H1 (cell line): ENCODE measurements at regions not wholly inside any gene's neighbourhood (a gene's known extent, or its start where the extent isn't known, plus 50 kb on each side); places are given as distances from the start of the nearest gene placed in this dataset.

Experiments
- CTCF ChIA-PET: fragments of 300-600 bp; sonication (Branson Sonifier 250); formaldehyde crosslinking; loops from one replicate; lab custom pipeline; 2021; ENCODE audit not compliant: partially characterized antibody; lab: Charles Lee
- POLR2A ChIA-PET: fragments of 300-600 bp; sonication (Branson Sonifier 250); formaldehyde crosslinking; loops from one replicate; lab custom pipeline; 2021; ENCODE audit warnings: inconsistent platforms; ENCODE audit not compliant: partially characterized antibody; lab: Charles Lee
- DNase-seq, 2 experiments: peaks; one replicate each; pipeline versions ENCODE4 v3.0.0 to v3.0.0-alpha.2; 2010 to 2022; ENCODE audit warnings: low spot score in 2 of 2, low read depth in 1 of 2, mixed read lengths in 1 of 2
- FAIRE-seq: peaks from 2 replicates; lab custom pipeline; 2011; peaks lifted over from hg19 to GRCh38; lab: Jason Lieb, UNC
- H2AFZ ChIP-seq: 2 replicates; pipeline ENCODE4 v1.8.1; 2012; ENCODE audit warnings: low read length, inconsistent platforms
- H2AK5ac ChIP-seq: 2 replicates; pipeline ENCODE4 v1.6.1; 2013; ENCODE audit warnings: low read depth, low read length
- H2BK120ac ChIP-seq: replicated peaks from 2 replicates; pipeline ENCODE3; 2013; ENCODE audit warnings: low read depth, low read length, inconsistent platforms
- H2BK12ac ChIP-seq: 2 replicates; pipeline ENCODE4 v1.6.1; 2013; ENCODE audit warnings: low read depth, low read length
- H2BK15ac ChIP-seq: 2 replicates; pipeline ENCODE4 v1.6.1; 2013; ENCODE audit warnings: low read length
- H2BK20ac ChIP-seq: 2 replicates; pipeline ENCODE4 v1.6.1; 2013; ENCODE audit warnings: low read length
- H2BK5ac ChIP-seq: 2 replicates; pipeline ENCODE4 v1.6.1; 2013; ENCODE audit warnings: low read depth, low read length
- H3K14ac ChIP-seq: 2 replicates; pipeline ENCODE4 v1.6.1; 2013; ENCODE audit warnings: inconsistent platforms; ENCODE audit not compliant: insufficient read length
- H3K18ac ChIP-seq: 2 replicates; pipeline ENCODE4 v1.6.1; 2013; ENCODE audit warnings: low read length; ENCODE audit errors: extremely low read depth
- H3K23ac ChIP-seq: 2 replicates; pipeline ENCODE4 v1.6.1; 2013; ENCODE audit warnings: inconsistent platforms; ENCODE audit not compliant: insufficient read length
- H3K23me2 ChIP-seq: 2 replicates; pipeline ENCODE4 v1.6.1; 2013; ENCODE audit warnings: low read depth, low read length
- H3K27ac ChIP-seq: 2 replicates; pipeline ENCODE4 v1.6.1; 2011; ENCODE audit warnings: low read depth, low read length, inconsistent platforms
- H3K27me3 ChIP-seq, 4 experiments: replicated peaks in 1 of 4; 1 replicate in 1 of 4; 2 replicates in 3 of 4; pipeline versions ENCODE4 v1.6.1 to v1.8.1; 2011 to 2013; ENCODE audit warnings: low read length in 3 of 4, mild to moderate bottlenecking in 3 of 4, inconsistent platforms in 2 of 4, mixed read lengths in 2 of 4, moderate library complexity in 1 of 4; ENCODE audit not compliant: control insufficient read depth in 3 of 4, insufficient read depth in 3 of 4; ENCODE audit errors: extremely low read depth in 1 of 4
- H3K36me3 ChIP-seq, 4 experiments: 2 replicates each; pipeline versions ENCODE4 v1.6.1 to v1.8.1; 2011 to 2013; ENCODE audit warnings: mild to moderate bottlenecking in 4 of 4, low read length in 3 of 4, moderate library complexity in 2 of 4, control low read depth in 1 of 4, inconsistent platforms in 1 of 4; ENCODE audit not compliant: insufficient read depth in 4 of 4, control insufficient read depth in 2 of 4
- H3K4ac ChIP-seq: replicated peaks from 2 replicates; pipeline ENCODE3; 2013; ENCODE audit warnings: low read length, low read depth, mixed read lengths, inconsistent platforms; ENCODE audit not compliant: insufficient read length
- H3K4me1 ChIP-seq, 4 experiments: replicated peaks in 1 of 4; 1 replicate in 1 of 4; 2 replicates in 3 of 4; pipeline versions ENCODE4 v1.6.1 to v1.8.1; 2011 to 2013; ENCODE audit warnings: low read length in 3 of 4, inconsistent platforms in 2 of 4, mixed read lengths in 1 of 4; ENCODE audit not compliant: insufficient read depth in 4 of 4, control insufficient read depth in 3 of 4
- H3K4me2 ChIP-seq, 2 experiments: 2 replicates each; pipeline versions ENCODE4 v1.6.1 to v1.8.1; 2011 to 2013; ENCODE audit warnings: low read depth in 2 of 2, low read length in 2 of 2, control low read depth in 1 of 2, inconsistent platforms in 1 of 2, mild to moderate bottlenecking in 1 of 2; ENCODE audit not compliant: insufficient read depth in 1 of 2
- H3K4me3 ChIP-seq, 4 experiments: fragments of 200-600, 300-600 bp in 1 of 4; sonication (generic), shearing (Covaris generic), sonication (Bioruptor Twin) in 1 of 4; 2 replicates each; pipeline versions ENCODE4 v1.5.1 to v1.8.1; 2011 to 2016; ENCODE audit warnings: low read length in 4 of 4, low read depth in 3 of 4, control low read depth in 2 of 4, inconsistent platforms in 2 of 4, mild to moderate bottlenecking in 2 of 4, mixed read lengths in 1 of 4, moderate library complexity in 1 of 4; ENCODE audit not compliant: insufficient read depth in 2 of 4; ENCODE audit errors: extremely low read depth in 1 of 4
- H3K56ac ChIP-seq: replicated peaks from 2 replicates; pipeline ENCODE3; 2013; ENCODE audit warnings: low read depth, mild to moderate bottlenecking, mixed read lengths, low read length, inconsistent platforms; ENCODE audit not compliant: insufficient read length
- H3K79me1 ChIP-seq: 2 replicates; pipeline ENCODE4 v1.6.1; 2013; ENCODE audit warnings: low read depth, low read length, control low read depth
- H3K79me2 ChIP-seq, 2 experiments: 2 replicates each; pipeline versions ENCODE4 v1.6.1 to v1.8.1; 2012 to 2013; ENCODE audit warnings: low read length in 2 of 2, mild to moderate bottlenecking in 2 of 2, inconsistent platforms in 1 of 2; ENCODE audit not compliant: insufficient read depth in 2 of 2, control insufficient read depth in 1 of 2
- H3K9ac ChIP-seq, 4 experiments: replicated peaks in 1 of 4; 1 replicate in 1 of 4; 2 replicates in 3 of 4; pipeline versions ENCODE4 v1.6.1 to v1.8.1; 2011 to 2013; ENCODE audit warnings: low read depth in 3 of 4, low read length in 3 of 4, control low read depth in 2 of 4, mild to moderate bottlenecking in 2 of 4, moderate library complexity in 2 of 4, inconsistent platforms in 1 of 4; ENCODE audit errors: extremely low read depth in 1 of 4
- H3K9me3 ChIP-seq, 2 experiments: 2 replicates each; pipeline versions ENCODE4 v1.6.1 to v1.8.1; 2012 to 2013; ENCODE audit warnings: mild to moderate bottlenecking in 2 of 2, moderate library complexity in 2 of 2, control low read depth in 1 of 2, inconsistent platforms in 1 of 2, low read depth in 1 of 2, low read length in 1 of 2, mixed read lengths in 1 of 2; ENCODE audit not compliant: insufficient read depth in 2 of 2
- H4K20me1 ChIP-seq, 2 experiments: replicated peaks in 1 of 2; 2 replicates each; pipeline versions ENCODE3 to v1.8.1; 2011 to 2013; ENCODE audit warnings: inconsistent platforms in 2 of 2, low read length in 2 of 2, mild to moderate bottlenecking in 1 of 2; ENCODE audit not compliant: insufficient read depth in 2 of 2, control insufficient read depth in 1 of 2
- H4K5ac ChIP-seq: 2 replicates; pipeline ENCODE4 v1.6.1; 2013; ENCODE audit warnings: low read length, low read depth, mixed read lengths, inconsistent platforms; ENCODE audit not compliant: insufficient read length
- H4K8ac ChIP-seq: 2 replicates; pipeline ENCODE4 v1.8.0; 2013; ENCODE audit warnings: mild to moderate bottlenecking, moderate library complexity, low read length, inconsistent platforms; ENCODE audit not compliant: insufficient read depth; ENCODE audit errors: extremely low read depth
- H4K91ac ChIP-seq: replicated peaks from 2 replicates; pipeline ENCODE3; 2013; ENCODE audit warnings: low read length, mixed read lengths, inconsistent platforms; ENCODE audit not compliant: insufficient read length
- ASH2L ChIP-seq: fragments of 200-600, 300-600 bp; sonication (generic); IDR thresholded peaks from one replicate; pipeline ENCODE4 v1.7.1; 2017; ENCODE audit warnings: low read length
- JUN ChIP-seq: IDR thresholded peaks from 2 replicates; pipeline ENCODE4 v1.6.1; 2011; ENCODE audit warnings: low read depth, mild to moderate bottlenecking, improper control_type of control experiment, low read length
- KDM1A ChIP-seq: fragments of 200-600, 300-600 bp; sonication (generic); IDR thresholded peaks from 2 replicates; pipeline ENCODE4 v1.7.1; 2016; ENCODE audit warnings: mild to moderate bottlenecking, low read length, borderline replicate concordance
- PHF8 ChIP-seq: fragments of 200-600 bp; sonication (generic); conservative IDR thresholded peaks from 2 replicates; pipeline ENCODE4 v1.7.1; 2012; ENCODE audit warnings: low read depth, mild to moderate bottlenecking, inconsistent platforms, low read length, moderate library complexity
- RXRA ChIP-seq: IDR thresholded peaks from 2 replicates; pipeline ENCODE4 v1.6.1; 2011; ENCODE audit warnings: low read depth, mild to moderate bottlenecking, low read length, moderate library complexity; ENCODE audit not compliant: insufficient read depth
- SP2 ChIP-seq: IDR thresholded peaks from 2 replicates; pipeline ENCODE4 v1.6.1; 2012; ENCODE audit warnings: mild to moderate bottlenecking, low read length, inconsistent platforms
- TBP ChIP-seq: IDR thresholded peaks from 2 replicates; pipeline ENCODE4 v1.6.1; 2011; ENCODE audit warnings: low read depth, low read length, improper control_type of control experiment
- WGBS, 2 experiments: shearing (Covaris generic) in 1 of 2; methylation state at CpG; one replicate each; pipeline versions ENCODE4 v1.1.6 to v1.1.7; 2013 to 2015; ENCODE audit warnings: low lambda C conversion rate in 2 of 2, mixed read lengths in 2 of 2, inconsistent platforms in 1 of 2, low coverage in 1 of 2, missing lambda C conversion rate in 1 of 2; ENCODE audit not compliant: insufficient replicate concordance in 2 of 2, insufficient coverage in 1 of 2, insufficient read length in 1 of 2; ENCODE audit errors: extremely low coverage in 1 of 2, missing lambda C conversion rate in 1 of 2; 5-methylcytosine and 5-hydroxymethylcytosine counted together

DNA sequence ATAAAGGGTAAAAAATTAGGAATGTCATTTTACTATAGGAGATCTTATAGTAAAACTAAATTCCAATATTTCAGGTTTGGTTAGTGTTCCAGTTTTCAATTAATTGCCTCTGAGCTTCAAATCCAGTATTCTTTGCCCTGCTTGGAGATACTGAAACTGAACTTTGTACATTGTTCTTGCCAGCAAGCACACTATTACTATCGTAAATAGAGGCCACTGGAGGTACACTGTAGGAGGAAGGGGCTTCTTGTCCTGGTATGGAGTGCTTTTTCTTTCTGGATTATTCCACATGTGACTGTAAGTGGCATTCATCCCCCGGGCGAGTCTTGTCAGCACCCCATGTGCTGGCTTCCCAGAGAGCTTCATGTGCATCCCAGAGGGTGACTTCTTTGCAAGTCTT is 234.7 kb upstream of the PTPRZ1 start:
- peaks cover 0 to 1% (median under 1%) of the 10 kb centered on the region in 4 experiments; a peak in 2 of 7 replicates for H3K4me1 ChIP-seq
- no peaks in the 10 kb centered on the region for H3K9me3 ChIP-seq
- no peaks in the 10 kb centered on the region for H4K20me1 ChIP-seq
- no peaks in the 10 kb centered on the region for H3K79me1 ChIP-seq
- DNase-seq (no peak), FAIRE-seq (no peak)
- no peak overlapping the region for H2AK5ac ChIP-seq
- ChIA-PET POLR2A (no interaction called here), CTCF (interaction anchor here (1.2 kb wide), 1 partner anchor 8 kb away, joined by 3 read pairs; no protein-coding TSS in a partner anchor)
- no peak overlapping the region for H3K4me2 ChIP-seq
- no peak overlapping the region for H2BK15ac ChIP-seq
- H3K14ac ChIP-seq, result no peak overlapping the region
- H3K4me3 ChIP-seq, result no peak overlapping the region
- no peaks in the 10 kb centered on the region for H3K27me3 ChIP-seq
- no peak overlapping the region for H2BK120ac ChIP-seq
- WGBS, 2 experiments, result 92% methylated on average over 3 of the region's 3 CpGs; no CpG with 5 or more reads in 1 of the 2 experiments
- H3K9ac ChIP-seq, result no peak overlapping the region
- H3K18ac ChIP-seq, result no peak overlapping the region
- no peak overlapping the region for H4K8ac ChIP-seq
- no peak overlapping the region for H3K27ac ChIP-seq
- H3K23me2 ChIP-seq, result no peaks in the 10 kb centered on the region
- H3K4ac ChIP-seq, result no peak overlapping the region
- H4K5ac ChIP-seq, result no peak overlapping the region
- H3K23ac ChIP-seq, result no peak overlapping the region
- H2BK5ac ChIP-seq, result no peak overlapping the region
- H4K91ac ChIP-seq, result no peak overlapping the region
- H2AFZ ChIP-seq, result no peak overlapping the region
- H2BK12ac ChIP-seq, result no peak overlapping the region
- H3K36me3 ChIP-seq, result no peaks in the 10 kb centered on the region
- TF ChIP-seq KDM1A, result no peak
- TF ChIP-seq RXRA, result no peak
- TF ChIP-seq PHF8, result no peak
- TF ChIP-seq ASH2L, result no peak
- TF ChIP-seq JUN, result no peak
- TF ChIP-seq SP2, result no peak
- no peak for TF ChIP-seq TBP
- TF ChIP-seq, all 59 proteins: peak for 0
- Histone ChIP-seq H3K79me2 (no peaks in the 10 kb centered on the region), H3K56ac (no peak overlapping the region), H2BK20ac (no peak overlapping the region)
